Effector CD8-positive, alpha-beta T cell (primary cell): ENCODE measurements at regions not wholly inside any gene's neighbourhood (a gene's known extent, or its start where the extent isn't known, plus 50 kb on each side); places are given as distances from the start of the nearest gene placed in this dataset.
"Not testable (repeated sequence)": the region's sequence is repeated elsewhere in the genome, so short reads cannot be mapped to it uniquely, and the experiment has no call there.

Experiments
- DNase-seq: peaks from one replicate; lab custom pipeline; 2025; lab: John Stamatoyannopoulos, UW

DNA sequence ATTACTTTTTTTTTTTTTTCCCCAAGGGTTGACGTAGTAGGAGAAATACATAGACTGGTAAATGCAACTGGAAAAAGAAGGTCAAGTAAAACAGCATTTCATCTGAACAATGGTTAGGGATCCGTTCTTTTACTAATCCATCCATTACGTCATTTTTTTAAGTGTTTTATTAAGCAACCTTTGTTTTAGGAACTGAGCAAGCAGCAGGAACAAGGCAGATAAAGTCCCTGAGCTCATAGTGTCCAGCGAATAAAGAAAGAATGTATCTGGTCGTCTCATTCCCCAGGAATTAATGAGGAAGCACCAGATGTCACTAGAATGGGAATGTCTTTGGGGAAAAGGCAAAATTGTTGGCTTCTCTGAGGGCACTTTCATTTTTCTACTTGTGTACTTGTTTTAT lies 842.4 kb downstream of the TDRD15 start:
- DNase-seq, result no peak

DNA sequence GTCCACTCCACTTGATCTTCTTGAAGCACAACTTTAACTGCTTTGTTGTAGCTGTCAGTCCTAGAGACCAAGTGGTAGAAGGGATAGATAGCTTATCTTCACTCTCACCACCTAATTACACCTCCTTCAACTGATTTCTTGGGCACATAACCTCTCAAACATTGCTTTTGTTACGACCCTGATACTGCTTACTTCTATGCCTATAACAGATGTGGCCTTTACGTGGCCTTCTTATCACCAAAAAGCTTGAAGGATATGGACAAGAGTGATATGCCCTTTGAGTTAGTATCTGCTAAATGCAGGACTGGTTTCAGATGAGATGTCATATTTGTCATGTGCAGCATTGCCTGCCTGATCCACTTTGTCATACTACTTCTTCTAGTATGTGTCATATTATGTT lies 847.2 kb downstream of the TDRD15 start:
- DNase-seq, result no peak

DNA sequence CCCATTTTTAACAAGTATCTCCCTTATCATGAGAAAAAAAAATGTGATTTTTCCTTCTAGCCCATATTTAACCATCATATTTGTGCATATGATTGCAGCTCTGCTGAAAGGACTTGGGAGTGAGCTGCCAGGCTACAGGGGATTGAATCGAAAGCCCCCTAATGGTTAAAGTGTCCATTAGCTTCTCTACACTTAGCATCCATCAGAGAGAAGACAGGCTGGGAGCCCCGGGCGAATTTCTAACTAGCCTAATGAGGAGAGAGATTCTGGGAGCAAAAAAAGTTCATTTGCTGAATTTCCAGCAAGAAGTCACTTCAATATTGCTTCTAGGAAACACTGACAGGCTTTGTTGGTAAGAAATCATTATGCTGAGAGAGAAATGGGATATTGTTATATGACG lies 848.8 kb downstream of the TDRD15 start:
- DNase-seq, result no peak

DNA sequence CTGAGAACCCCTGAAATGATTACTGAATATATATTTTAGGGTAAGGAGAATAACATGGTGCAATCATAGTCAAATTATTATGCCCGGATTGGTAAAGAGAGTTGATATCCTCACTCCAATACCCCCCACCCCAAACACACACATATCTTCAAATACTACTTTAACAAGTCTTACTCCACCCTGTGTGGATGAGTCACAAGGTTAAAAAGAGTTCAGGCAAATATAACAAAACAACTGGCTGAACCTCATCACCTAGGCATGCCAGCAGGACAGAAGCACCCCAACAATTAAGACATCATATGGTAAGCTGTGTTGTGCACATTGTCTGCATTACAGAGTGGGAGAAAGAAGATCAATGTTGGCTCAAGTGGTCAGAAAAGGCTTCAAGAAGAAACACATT lies 857.4 kb downstream of the TDRD15 start:
- DNase-seq, result no peak

DNA sequence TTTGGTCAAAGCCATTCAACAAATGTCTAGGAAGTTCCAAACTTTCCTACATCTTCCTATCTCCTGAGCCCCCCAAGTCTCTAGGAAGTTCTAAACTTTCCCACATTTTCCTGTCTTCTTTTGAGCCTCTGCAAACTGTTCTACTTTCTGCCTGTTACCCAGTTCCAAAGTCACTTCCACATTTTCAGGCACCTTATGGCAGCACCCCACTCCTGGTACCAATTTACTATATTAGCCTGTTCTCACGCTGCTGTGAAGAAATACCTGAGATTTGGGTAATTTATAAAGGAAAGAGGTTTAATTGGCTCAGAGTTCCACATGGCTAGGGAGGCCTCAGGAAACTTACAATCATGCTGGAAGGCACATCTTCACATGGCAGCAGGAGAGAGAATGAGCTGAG lies 869.2 kb downstream of the TDRD15 start:
- DNase-seq, result no peak

DNA sequence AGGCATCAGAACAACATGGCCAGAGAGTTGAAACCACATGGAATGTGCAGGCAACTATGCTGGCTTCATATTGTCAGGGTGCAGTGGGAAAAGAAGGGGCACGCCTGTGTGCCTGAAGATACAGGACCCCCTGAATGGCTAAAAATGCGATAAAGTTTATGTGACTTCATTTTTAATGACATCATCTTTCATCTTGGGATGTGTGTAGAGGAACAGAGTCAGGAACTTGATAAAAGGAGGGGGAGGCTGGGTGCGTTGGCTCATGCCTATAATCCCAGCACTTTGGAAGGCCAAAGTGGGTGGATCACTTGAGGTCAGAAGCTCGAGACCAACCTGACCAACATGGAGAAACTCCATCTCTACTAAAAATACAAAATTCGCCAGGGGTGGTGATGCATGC lies 872.6 kb downstream of the TDRD15 start:
- no peak for DNase-seq

DNA sequence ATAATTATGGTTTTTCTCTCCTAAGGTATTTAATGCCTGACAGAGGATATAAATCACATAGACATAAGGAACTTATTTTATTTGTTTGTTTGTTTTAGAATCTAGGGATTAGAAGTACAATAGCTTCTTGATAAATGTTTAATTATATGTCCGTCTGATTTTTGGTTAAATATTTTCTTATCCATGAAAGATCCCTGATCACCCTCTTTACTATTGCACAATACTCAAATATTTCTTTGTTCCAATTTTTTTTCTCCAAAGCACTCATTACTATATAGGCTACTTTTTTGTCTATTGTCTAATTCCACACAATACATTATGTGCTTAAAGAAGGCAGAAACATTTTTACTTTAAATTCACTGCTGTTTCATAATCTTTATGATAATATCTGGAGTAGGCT lies 875.8 kb downstream of the TDRD15 start:
- no peak for DNase-seq

DNA sequence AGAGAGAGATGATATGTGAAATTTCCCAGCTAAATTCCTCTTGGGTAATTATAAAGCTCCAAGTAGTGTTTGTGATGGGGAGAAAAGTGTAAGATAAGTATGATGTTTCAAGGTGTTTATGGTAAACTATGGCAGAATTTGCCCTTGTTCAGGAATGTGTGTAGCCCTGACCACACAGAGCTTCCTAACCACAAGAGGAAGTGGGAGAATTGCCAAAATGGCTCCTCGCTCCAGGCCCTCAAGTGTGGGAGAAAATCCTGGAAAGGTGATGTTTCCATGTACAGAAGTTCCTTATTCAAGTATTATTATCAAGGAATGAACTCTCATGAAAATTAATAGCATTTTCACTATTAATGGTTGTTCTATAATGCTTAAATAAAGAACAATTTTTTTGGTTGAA lies 878.3 kb downstream of the TDRD15 start:
- no peak for DNase-seq

DNA sequence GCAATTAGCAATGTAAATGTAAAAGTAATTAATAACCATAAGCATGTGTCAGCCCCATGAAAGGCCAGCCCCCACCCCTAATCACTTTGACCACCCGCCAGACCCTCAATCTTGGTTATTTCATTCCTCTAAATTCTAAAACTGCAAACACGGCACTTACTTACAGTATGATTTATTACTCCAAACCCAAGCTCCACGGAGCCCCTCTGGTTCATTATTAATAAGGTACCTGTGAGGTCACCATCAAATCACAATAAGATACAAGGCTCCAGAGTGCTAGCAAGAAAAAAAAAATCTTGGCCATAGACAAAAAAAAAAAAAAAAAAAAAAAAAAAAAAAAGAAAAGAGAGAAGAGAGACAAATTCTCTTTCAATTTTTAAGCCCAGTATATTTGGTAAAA lies 879.5 kb downstream of the TDRD15 start:
- DNase-seq, result no peak

DNA sequence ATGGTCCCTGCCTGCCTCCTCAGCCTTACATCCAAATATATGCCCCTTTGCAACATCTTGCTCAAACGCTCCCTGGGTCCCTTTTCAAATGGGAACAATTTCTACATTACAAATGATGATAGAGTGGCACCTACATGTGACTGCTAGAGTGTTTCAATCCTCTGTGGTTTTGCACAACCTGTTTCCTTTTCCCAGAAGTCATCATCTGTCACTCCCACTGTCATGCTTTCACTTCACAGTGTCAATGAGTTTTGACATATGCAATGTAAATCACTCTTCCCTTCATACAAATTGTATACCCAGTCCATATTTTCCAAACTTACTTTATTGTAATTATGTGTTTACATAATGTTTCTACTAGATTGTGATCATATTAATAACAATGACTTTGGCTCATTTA lies 887.3 kb downstream of the TDRD15 start:
- DNase-seq, result no peak

DNA sequence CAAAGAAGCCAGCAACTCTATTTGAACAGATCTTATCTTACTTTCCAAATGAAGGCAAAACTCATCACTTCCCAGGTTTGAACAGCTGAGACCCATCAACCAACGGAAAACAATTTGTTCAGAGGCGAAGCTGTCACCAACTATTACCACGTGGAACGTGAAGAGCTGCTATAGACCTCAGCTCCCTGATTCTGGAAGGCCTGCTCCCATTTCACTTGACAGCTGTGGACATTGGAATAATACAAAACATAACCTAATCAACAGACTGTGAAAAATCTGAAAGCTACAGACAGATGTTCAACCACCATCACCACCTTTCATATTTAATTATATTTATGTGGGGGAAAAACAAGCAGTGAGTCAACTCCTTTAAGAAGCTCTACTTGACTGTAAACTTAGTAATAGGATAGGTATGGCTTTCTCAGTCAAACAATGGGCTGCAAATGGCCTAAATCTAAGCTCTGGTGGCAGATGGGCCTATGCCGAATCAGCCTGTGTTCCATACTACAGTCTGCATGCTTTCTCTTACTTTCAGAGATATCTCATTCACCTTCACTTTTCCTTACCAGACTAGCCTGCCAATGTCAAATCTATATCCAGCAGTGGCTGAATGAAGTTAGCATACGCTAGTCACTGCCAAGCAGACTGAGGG lies 896.4 kb downstream of the TDRD15 start:
- DNase-seq, result no peak

DNA sequence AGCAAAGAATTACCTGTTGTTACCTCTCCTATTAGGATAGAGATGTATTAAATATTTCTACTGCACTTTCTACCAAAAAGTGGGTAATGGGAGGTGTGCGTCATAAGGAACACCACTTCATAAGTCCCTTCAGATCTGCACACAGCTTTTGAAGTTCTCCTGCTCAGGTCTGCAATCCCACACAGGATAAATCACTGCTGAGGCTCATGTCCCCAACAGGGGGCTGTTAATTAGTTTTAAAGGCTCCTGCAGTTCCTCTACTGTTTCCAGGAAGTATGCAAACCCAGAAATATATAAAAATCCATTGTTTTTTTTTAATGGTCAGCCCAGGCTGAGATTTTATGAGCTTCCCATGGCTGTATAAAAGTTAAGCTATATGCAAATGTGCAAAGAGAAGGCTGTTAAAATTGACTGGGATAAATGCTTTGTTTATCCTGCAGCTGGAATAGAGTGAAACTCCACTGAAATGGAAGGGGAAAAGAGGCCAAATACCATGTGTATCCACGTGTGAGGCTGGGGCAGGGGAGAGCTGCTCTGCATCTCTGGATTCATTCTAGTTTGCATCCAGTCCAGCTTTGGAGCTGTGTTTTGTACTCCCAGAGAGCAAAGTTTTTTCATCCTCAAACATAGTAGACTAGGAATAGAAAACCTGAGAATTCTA lies 903.7 kb downstream of the TDRD15 start:
- no peak for DNase-seq

DNA sequence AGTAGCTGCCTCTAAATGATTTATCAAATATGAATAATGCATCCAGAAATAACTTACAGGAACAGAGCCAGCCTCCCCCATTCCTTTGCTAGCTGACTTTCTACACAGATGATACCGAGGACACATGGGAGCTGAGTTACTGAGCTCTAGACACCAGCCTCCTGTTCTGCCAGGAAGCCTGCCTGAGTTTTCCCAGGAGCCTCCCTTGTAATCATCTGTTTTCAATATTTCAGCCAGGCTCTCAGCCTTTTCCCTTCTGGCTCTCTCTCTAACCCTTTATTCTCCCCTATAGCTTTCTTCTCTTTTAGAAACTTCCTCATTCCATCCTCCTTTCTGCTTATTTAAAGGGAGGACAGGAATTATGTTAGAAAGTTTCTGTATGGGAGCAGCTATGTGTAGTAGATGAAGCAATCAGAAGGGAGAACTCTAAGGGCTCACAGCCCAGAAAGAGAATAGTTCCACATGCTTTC lies 911.6 kb downstream of the TDRD15 start:
- DNase-seq, result no peak

DNA sequence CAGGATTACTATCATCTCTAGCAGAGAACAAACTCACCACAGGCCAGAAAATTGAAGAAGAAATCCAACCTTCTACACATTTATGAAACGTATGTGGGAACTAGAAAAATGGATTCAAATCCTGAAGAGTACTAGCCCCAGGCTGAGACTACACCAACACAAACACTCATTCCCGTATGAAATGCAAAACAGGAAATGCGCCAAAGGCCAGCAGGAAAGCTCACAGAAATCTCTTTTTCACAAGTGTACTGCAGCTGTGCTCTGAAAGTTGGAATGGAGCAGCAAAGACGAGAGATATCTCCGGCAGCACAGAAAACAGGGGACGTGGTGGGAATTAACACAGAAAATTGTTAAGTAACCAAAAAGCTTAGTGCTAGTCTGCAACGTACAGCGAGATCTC lies 913.5 kb downstream of the TDRD15 start:
- no peak for DNase-seq

DNA sequence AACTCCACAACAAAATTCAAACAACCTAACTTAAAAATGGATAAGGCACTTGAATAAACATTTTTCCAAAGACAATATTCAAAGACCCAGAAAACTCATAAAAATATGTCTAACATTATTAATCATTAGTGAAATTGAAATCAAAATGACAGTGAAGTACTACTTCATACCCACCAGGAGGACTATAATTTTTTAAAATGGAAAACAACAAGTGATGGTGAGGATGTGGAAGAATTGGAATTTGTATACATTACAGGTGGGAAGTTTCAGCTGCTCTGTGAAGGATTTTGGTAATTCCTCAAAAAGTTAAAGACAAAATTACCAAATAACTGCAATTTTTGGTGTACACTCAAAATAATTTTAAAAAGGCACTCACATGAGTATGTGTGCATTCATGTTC lies 920.0 kb downstream of the TDRD15 start:
- no peak for DNase-seq

DNA sequence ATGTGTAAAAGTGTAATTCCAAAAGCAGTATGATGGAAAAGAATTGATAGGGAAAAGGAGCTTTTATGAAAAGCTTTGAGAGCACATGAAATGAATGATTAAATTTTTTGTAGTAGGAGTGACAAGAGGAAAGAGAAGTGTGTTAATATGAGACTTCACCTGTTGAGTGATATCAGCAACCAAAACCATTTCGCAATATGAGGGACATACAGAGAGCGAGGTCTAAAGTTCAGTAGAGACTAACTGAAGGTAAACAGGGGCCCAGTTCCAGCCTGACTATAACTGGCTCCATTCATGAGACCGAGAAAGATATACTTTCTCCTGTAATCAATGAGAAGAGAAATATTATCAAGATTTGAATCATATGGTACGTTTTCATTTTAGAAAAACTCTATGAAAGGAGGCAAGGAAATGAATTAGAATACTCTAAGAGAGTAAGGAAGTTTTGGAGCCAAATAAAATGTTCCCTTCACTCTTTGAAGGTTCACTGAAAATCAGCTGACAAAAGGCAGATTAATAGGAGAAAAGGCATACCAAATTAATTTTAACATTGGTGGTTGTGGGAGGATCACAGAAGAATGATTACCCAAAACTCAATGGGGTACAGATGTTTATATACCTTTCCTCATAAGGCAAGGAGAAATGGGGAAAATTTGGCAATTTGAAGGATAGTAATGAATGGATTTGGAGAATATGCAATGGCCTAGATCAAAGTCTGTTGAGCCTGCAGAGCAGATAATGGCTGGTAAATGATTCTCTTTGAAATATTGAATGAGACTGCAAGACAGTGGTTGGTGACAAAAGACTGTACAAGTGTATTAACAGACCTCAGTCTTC lies 932.2 kb downstream of the TDRD15 start:
- DNase-seq, result no peak

DNA sequence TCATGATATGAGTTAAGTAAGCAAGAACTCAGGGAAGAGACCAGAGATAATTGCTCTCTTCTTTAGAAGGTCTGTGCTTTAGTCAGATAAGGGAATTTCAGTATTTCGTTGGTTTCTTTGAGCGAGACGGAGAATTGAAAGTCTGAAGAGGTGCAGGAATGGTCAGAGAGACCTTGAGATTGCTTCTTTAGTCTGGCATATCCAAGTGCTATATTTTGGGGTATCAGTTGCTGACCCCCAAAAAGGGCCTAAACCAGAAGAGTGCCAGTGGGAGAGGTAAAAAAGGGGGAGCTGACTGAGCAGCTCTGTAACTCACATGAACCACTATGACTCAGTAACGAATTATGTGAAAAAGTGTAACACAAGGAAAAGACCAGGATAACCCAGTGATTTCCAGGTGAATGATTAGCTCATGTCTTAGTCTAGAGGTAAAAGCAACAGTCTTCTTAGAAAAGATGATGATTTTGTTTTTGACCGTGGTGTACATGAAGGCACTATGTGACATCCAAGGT lies 932.9 kb downstream of the TDRD15 start:
- no peak for DNase-seq

DNA sequence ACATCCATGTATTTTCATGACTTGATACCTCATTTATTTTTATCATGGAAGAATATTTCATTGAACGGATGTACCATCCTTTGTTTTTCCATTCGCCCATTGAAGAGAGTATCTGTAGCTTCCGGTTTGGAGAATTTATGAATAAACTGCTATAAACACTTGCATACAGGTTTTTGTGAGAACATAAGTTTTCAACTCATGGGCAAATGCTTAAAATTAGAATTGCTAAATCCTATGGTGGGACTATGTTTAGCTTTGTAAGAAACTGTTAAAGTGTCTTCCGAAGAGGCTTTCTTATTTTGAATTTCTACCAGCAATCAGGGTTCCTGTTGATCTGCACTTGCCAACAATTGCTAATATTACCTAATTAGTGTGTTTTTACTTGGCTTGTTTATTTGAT lies 938.9 kb downstream of the TDRD15 start:
- no peak for DNase-seq

DNA sequence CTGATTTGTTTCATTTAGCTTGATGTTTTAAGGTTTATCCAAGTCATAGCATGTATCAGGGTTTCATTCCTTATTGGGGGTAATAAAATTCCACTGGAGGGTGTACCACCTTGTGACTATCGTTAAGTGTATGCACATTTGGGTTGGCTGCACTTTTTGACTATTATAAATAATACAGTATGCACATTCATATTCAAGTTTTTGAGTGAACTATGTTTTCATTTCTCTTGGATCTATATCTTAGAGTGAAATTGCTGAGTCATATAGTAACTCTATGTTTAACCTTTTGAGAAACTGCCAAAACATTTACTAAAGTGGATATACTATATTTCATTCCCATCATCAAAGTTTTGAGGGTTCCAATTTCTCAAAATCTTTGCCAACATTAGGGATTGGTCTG lies 952.7 kb downstream of the TDRD15 start:
- DNase-seq, result no peak

DNA sequence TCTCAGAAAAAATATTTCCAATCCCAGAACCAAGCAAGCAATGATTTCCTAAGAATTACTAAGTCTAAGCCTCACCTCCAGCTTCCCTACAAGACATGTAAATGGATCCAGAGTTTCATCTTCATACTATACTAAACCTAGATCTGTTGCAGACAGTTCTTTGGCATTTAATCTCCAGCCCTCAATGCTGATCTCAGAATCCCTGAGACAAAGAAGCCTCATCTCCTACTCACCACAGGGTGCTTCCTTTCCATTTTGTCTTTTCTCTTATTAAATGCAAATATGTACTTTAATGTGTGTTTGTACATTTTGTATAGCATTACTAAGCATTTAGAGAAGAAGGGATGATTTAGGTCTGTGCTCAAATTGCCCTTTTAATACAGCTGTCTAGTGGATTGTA lies 954.9 kb downstream of the TDRD15 start:
- no peak for DNase-seq

DNA sequence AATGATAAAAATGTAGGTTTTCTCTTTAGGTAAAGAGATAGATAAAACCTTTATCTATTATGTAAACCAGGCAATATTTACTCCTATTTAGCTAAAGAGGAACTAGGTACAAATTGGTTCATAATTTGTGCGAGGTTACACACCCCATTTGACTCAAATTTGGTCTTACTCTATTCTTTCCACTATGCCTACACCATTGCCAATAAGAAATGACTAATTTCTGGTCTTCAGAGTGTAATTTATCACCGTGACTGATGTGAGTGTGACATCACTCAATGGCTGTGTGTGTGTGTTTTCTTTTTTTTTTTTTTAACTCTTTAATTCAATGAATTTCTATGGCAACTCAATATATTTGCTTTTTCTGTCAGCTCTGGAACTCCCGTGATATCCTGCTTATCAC lies 955.8 kb downstream of the TDRD15 start:
- no peak for DNase-seq

DNA sequence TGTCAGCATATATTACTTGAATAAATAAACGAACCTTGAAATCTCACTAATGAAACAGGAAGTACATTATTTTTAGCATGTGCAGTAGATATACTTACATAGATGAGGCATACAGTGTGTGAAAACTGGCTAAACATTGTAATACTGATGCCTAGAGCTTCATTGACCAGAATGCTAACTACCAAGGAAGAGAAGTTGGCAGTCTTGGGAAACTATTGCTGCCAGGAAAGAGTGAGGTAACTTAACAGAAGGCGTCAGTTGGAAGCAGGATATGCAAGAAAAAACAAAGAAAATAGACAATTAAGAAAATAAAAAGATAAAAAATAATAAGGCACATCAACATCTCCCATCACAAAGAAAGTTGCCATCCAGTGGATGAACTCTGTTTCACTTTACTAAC lies 963.0 kb downstream of the TDRD15 start:
- no peak for DNase-seq

DNA sequence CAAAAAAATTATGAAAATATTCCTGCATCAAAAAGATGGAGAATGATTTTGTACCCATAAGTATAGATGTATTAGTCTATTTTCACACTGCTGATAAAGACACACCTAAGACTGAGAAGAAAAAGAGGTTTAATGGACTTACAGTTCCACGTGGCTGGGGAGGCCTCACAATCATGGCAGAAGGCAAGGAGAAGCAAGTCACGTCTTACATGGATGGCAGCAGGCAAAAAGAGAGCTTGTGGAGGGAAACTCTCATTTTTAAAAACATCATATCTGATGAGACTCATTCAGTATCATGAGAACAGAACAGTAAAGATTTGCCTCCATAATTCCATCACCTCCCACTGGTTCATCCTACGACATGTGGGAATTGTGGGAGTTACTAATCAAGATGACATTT lies 979.8 kb downstream of the TDRD15 start:
- DNase-seq, result not testable (repeated sequence)
